SK-N-SH (cell line): ENCODE measurements at regions not wholly inside any gene's neighbourhood (a gene's known extent, or its start where the extent isn't known, plus 50 kb on each side); places are given as distances from the start of the nearest gene placed in this dataset.

ENCODE experiments used
- CTCF ChIA-PET: fragments of 300-600, 350-600 bp; formaldehyde crosslinking; extraction: SDS; loops from one replicate; lab custom pipeline; 2021; lab: Yijun Ruan, JAX
- POLR2A ChIA-PET: fragments of 350-600 bp; sonication (Branson Sonifier 250); formaldehyde crosslinking; extraction: SDS; loops from one replicate; lab custom pipeline; 2020; ENCODE audit warnings: antibody characterized with exemption, inconsistent platforms; lab: Yijun Ruan, JAX
- DNase-seq: peaks from one replicate; pipeline ENCODE4 v3.0.0; 2012
- H2AFZ ChIP-seq: fragments of 200-600 bp; sonication (generic); 2 replicates; pipeline ENCODE4 v1.8.1; 2016; ENCODE audit warnings: antibody characterized with exemption, mild to moderate bottlenecking, low read depth
- H3F3A ChIP-seq: fragments of 200-600 bp; sonication (generic); replicated peaks from 2 replicates; pipeline ENCODE3; 2016; ENCODE audit warnings: antibody characterized with exemption, mild to moderate bottlenecking; ENCODE audit not compliant: insufficient read depth
- H3K27ac ChIP-seq, 2 experiments: fragments of 200-500 bp in 1 of 2; fragments of 200-600 bp in 1 of 2; sonication (Bioruptor generic) in 1 of 2; sonication (generic), shearing (Covaris generic) in 1 of 2; 2 replicates each; pipeline versions ENCODE4 v1.5.1 to v1.6.1; 2014 to 2016; ENCODE audit warnings: low read depth in 2 of 2, inconsistent platforms in 1 of 2, low read length in 1 of 2, mild to moderate bottlenecking in 1 of 2, mixed read lengths in 1 of 2
- H3K27me3 ChIP-seq: fragments of 200-600 bp; sonication (generic), shearing (Covaris generic); 2 replicates; pipeline ENCODE4 v1.6.1; 2016; ENCODE audit warnings: mixed run types; ENCODE audit not compliant: insufficient read depth
- H3K36me3 ChIP-seq, 2 experiments: fragments of 200-500 bp in 1 of 2; fragments of 200-600 bp in 1 of 2; sonication (Bioruptor generic) in 1 of 2; sonication (generic) in 1 of 2; replicated peaks in 1 of 2; 2 replicates each; pipeline versions ENCODE3 to v1.5.1; 2014 to 2016; ENCODE audit warnings: low read length in 1 of 2, mild to moderate bottlenecking in 1 of 2; ENCODE audit not compliant: insufficient read depth in 2 of 2, control insufficient read depth in 1 of 2
- H3K4me1 ChIP-seq, 2 experiments: fragments of 200-500 bp in 1 of 2; fragments of 200-600 bp in 1 of 2; sonication (Bioruptor generic) in 1 of 2; sonication (generic), shearing (Covaris generic) in 1 of 2; 2 replicates each; pipeline versions ENCODE4 v1.5.1 to v1.6.1; 2014 to 2016; ENCODE audit warnings: low read depth in 1 of 2, low read length in 1 of 2, mixed run types in 1 of 2; ENCODE audit not compliant: insufficient read depth in 2 of 2, control insufficient read depth in 1 of 2
- H3K4me2 ChIP-seq: fragments of 200-600 bp; sonication (generic), shearing (Covaris generic); 2 replicates; pipeline ENCODE4 v1.6.1; 2017; ENCODE audit warnings: mixed run types
- H3K4me3 ChIP-seq, 2 experiments: fragments of 200-500 bp in 1 of 2; fragments of 200-600 bp in 1 of 2; sonication (Bioruptor generic) in 1 of 2; sonication (generic), shearing (Covaris generic) in 1 of 2; 2 replicates each; pipeline versions ENCODE4 v1.5.1 to v1.8.1; 2014 to 2016; ENCODE audit warnings: low read depth in 2 of 2, inconsistent platforms in 1 of 2, low read length in 1 of 2, mild to moderate bottlenecking in 1 of 2, mixed read lengths in 1 of 2, moderate library complexity in 1 of 2
- H3K79me2 ChIP-seq: fragments of 200-600 bp; sonication (generic); 2 replicates; pipeline ENCODE4 v1.8.1; 2017; ENCODE audit warnings: mild to moderate bottlenecking; ENCODE audit not compliant: insufficient read depth
- H3K9ac ChIP-seq: fragments of 200-600 bp; sonication (generic); 2 replicates; pipeline ENCODE4 v1.6.1; 2017; ENCODE audit warnings: mixed run types
- H3K9me2 ChIP-seq: fragments of 200-600 bp; sonication (generic); 2 replicates; pipeline ENCODE4 v1.6.1; 2017; ENCODE audit warnings: mixed run types
- H3K9me3 ChIP-seq: fragments of 200-600 bp; sonication (generic); 2 replicates; pipeline ENCODE4 v1.6.1; 2017; ENCODE audit warnings: mixed run types, mild to moderate bottlenecking, moderate library complexity
- H4K20me1 ChIP-seq: fragments of 200-600 bp; sonication (generic); 2 replicates; pipeline ENCODE4 v1.6.1; 2017; ENCODE audit warnings: mild to moderate bottlenecking, mixed run types; ENCODE audit not compliant: insufficient read depth
- CHD2 ChIP-seq: fragments of 150-350 bp; IDR thresholded peaks from 2 replicates; pipeline ENCODE4 v1.6.1; 2018; ENCODE audit warnings: low read length; ENCODE audit not compliant: partially characterized antibody
- CTCF ChIP-seq: fragments of 200-600 bp; sonication (generic); IDR thresholded peaks from 2 replicates; pipeline ENCODE4 v1.6.1; 2017; ENCODE audit warnings: antibody characterized with exemption, mild to moderate bottlenecking, moderate library complexity
- EZH2phosphoT487 ChIP-seq: fragments of 200-600 bp; sonication (generic); IDR thresholded peaks from 2 replicates; pipeline ENCODE4 v1.6.1; 2017; ENCODE audit warnings: low read depth, mixed run types, mild to moderate bottlenecking, antibody characterized with exemption, moderate library complexity, borderline replicate concordance
- FOSL2 ChIP-seq: IDR thresholded peaks from 2 replicates; pipeline ENCODE4 v1.4.0; 2012; ENCODE audit warnings: low read depth, mild to moderate bottlenecking, moderate library complexity, borderline replicate concordance
- FOXM1 ChIP-seq: IDR thresholded peaks from 2 replicates; pipeline ENCODE4 v1.4.0; 2012; ENCODE audit warnings: low read depth, mild to moderate bottlenecking
- GABPA ChIP-seq: IDR thresholded peaks from 2 replicates; pipeline ENCODE4 v1.4.0; 2012; ENCODE audit warnings: low read depth, mild to moderate bottlenecking
- JUND ChIP-seq: IDR thresholded peaks from 2 replicates; pipeline ENCODE4 v1.4.0; 2012
- MAX ChIP-seq: IDR thresholded peaks from 2 replicates; pipeline ENCODE4 v1.4.0; 2012; ENCODE audit warnings: low read depth
- NFIC ChIP-seq: IDR thresholded peaks from 2 replicates; pipeline ENCODE4 v1.4.0; 2012; ENCODE audit warnings: borderline replicate concordance
- RAD21 ChIP-seq: IDR thresholded peaks from 2 replicates; pipeline ENCODE4 v1.6.1; 2012; ENCODE audit warnings: mild to moderate bottlenecking, low read length
- SIN3A ChIP-seq: IDR thresholded peaks from 2 replicates; pipeline ENCODE4 v1.6.1; 2012; ENCODE audit warnings: low read depth, mild to moderate bottlenecking, low read length, moderate library complexity, borderline replicate concordance
- TAF1 ChIP-seq: IDR thresholded peaks from 2 replicates; pipeline ENCODE4 v1.6.1; 2012; ENCODE audit warnings: low read depth, mild to moderate bottlenecking, low read length, moderate library complexity, borderline replicate concordance
- TEAD4 ChIP-seq: IDR thresholded peaks from 2 replicates; pipeline ENCODE4 v1.4.0; 2012; ENCODE audit warnings: mild to moderate bottlenecking, borderline replicate concordance; ENCODE audit not compliant: insufficient read depth
- USF1 ChIP-seq: IDR thresholded peaks from 2 replicates; pipeline ENCODE4 v1.4.0; 2012; ENCODE audit warnings: low read depth, borderline replicate concordance
- ZBTB33 ChIP-seq: IDR thresholded peaks from 2 replicates; pipeline ENCODE4 v1.4.0; 2012; ENCODE audit warnings: low read depth, borderline replicate concordance
- WGBS: methylation state at CpG from one replicate; pipeline ENCODE4 v1.1.6; 2017; ENCODE audit warnings: low lambda C conversion rate; 5-methylcytosine and 5-hydroxymethylcytosine counted together

- no peak overlapping the region for H3K4me3 ChIP-seq
- TF ChIP-seq FOSL2 (no peak), MAX (no peak), NFIC (no peak), TAF1 (no peak), GABPA (no peak)
- TF ChIP-seq, all 33 proteins: peak for 0
- no peaks in the 10 kb centered on the region for H4K20me1 ChIP-seq
- no peak overlapping the region for H3K27ac ChIP-seq
- H3K9me3 ChIP-seq: no peaks in the 10 kb centered on the region
- H3K79me2 ChIP-seq: no peaks in the 10 kb centered on the region
- no peaks in the 10 kb centered on the region for H3K36me3 ChIP-seq
- 81% methylated on average over 5 of the region's 11 CpGs for WGBS
- no peak overlapping the region for H2AFZ ChIP-seq
- H3K4me1 ChIP-seq: no peaks in the 10 kb centered on the region
- no peaks in the 10 kb centered on the region for H3K27me3 ChIP-seq
- no peak overlapping the region for H3K4me2 ChIP-seq
- DNase-seq: no peak
- H3K9ac ChIP-seq: no peak overlapping the region
- H3F3A ChIP-seq: no peaks in the 10 kb centered on the region
- CTCF ChIA-PET: no interaction called here
- POLR2A ChIA-PET: no interaction called here
- no peaks in the 10 kb centered on the region for H3K9me2 ChIP-seq
Observed at GRCh38 chr6:121760191-121760590, 324.7 kb downstream of the GJA1 start.

- H3K27me3 ChIP-seq: no peaks in the 10 kb centered on the region
- no peak for TF ChIP-seq ZBTB33
- TF ChIP-seq FOXM1: no peak
- TF ChIP-seq CHD2: no peak
- no peak for TF ChIP-seq USF1
- TF ChIP-seq JUND: no peak
- no peaks in the 10 kb centered on the region for H3K9me3 ChIP-seq
- no peak overlapping the region for H3K9ac ChIP-seq
- no peaks in the 10 kb centered on the region for H3F3A ChIP-seq
- H2AFZ ChIP-seq: no peak overlapping the region
- DNase-seq: no peak
- H3K27ac ChIP-seq: no peak overlapping the region
- ChIA-PET CTCF (no interaction called here), POLR2A (no interaction called here)
- no peak overlapping the region for H3K4me2 ChIP-seq
- H3K36me3 ChIP-seq: no peaks in the 10 kb centered on the region
- no peaks in the 10 kb centered on the region for H4K20me1 ChIP-seq
- no peaks in the 10 kb centered on the region for H3K9me2 ChIP-seq
- no peak overlapping the region for H3K4me3 ChIP-seq
- no CpG with 5 or more reads among the region's 5 CpGs for WGBS
- H3K4me1 ChIP-seq: no peaks in the 10 kb centered on the region
- no peaks in the 10 kb centered on the region for H3K79me2 ChIP-seq
Observed at GRCh38 chr6:121760745-121761144, 325.3 kb downstream of the GJA1 start.

- Histone ChIP-seq H3K27me3 (no peaks in the 10 kb centered on the region), H2AFZ (no peak overlapping the region)
- TF ChIP-seq TEAD4: no peak
- no peak for TF ChIP-seq SIN3A
- no peak for TF ChIP-seq RAD21
- no peak for TF ChIP-seq CTCF
- no peak for TF ChIP-seq FOSL2
- TF ChIP-seq EZH2phosphoT487: no peak
- TF ChIP-seq, all 33 proteins: peak for 0
- no peaks in the 10 kb centered on the region for H3K9me3 ChIP-seq
- no peak overlapping the region for H3K4me3 ChIP-seq
- H3K79me2 ChIP-seq: no peaks in the 10 kb centered on the region
- no peaks in the 10 kb centered on the region for H3K4me1 ChIP-seq
- ChIA-PET CTCF (no interaction called here), POLR2A (no interaction called here)
- no peak overlapping the region for H3K9ac ChIP-seq
- no peak overlapping the region for H3K27ac ChIP-seq
- no peaks in the 10 kb centered on the region for H4K20me1 ChIP-seq
- no peaks in the 10 kb centered on the region for H3K9me2 ChIP-seq
- WGBS: 72% methylated on average over 3 of the region's 3 CpGs
- H3K36me3 ChIP-seq: no peaks in the 10 kb centered on the region
- no peak for DNase-seq
- H3K4me2 ChIP-seq: no peak overlapping the region
- H3F3A ChIP-seq: no peaks in the 10 kb centered on the region
Observed at GRCh38 chr6:121764493-121764892, 329.0 kb downstream of the GJA1 start.
